Osteoblast (primary cell): ENCODE measurements at regions not wholly inside any gene's neighbourhood (a gene's known extent, or its start where the extent isn't known, plus 50 kb on each side); places are given as distances from the start of the nearest gene placed in this dataset.

Source experiments
- DNase-seq: peaks from one replicate; pipeline ENCODE4 v3.0.0; 2011; ENCODE audit warnings: low spot score, mixed read lengths; ENCODE audit not compliant: insufficient read length; ENCODE audit errors: missing footprints
- H2AFZ ChIP-seq: 2 replicates; pipeline ENCODE4 v1.6.0; 2011; ENCODE audit warnings: mild to moderate bottlenecking, low read length
- H3K27ac ChIP-seq: 2 replicates; pipeline ENCODE4 v1.5.1; 2011; ENCODE audit warnings: mild to moderate bottlenecking, low read depth, low read length, moderate library complexity
- H3K27me3 ChIP-seq: 2 replicates; pipeline ENCODE4 v1.6.0; 2012; ENCODE audit warnings: mild to moderate bottlenecking, control low read depth, inconsistent platforms, low read length, moderate library complexity; ENCODE audit not compliant: insufficient read depth
- H3K36me3 ChIP-seq: 2 replicates; pipeline ENCODE4 v1.5.1; 2011; ENCODE audit warnings: mild to moderate bottlenecking, low read length, control low read depth, moderate library complexity; ENCODE audit not compliant: insufficient read depth
- H3K4me1 ChIP-seq: 2 replicates; pipeline ENCODE4 v1.5.1; 2011; ENCODE audit warnings: mild to moderate bottlenecking, low read length, control low read depth, moderate library complexity; ENCODE audit not compliant: insufficient read depth
- H3K4me2 ChIP-seq: 2 replicates; pipeline ENCODE4 v1.6.0; 2011; ENCODE audit warnings: mild to moderate bottlenecking, low read length; ENCODE audit not compliant: insufficient read depth
- H3K4me3 ChIP-seq: fragments of 200-600 bp; sonication (generic); 3 replicates; pipeline ENCODE4 v1.5.1; 2012; ENCODE audit warnings: mild to moderate bottlenecking, low read length, inconsistent platforms; ENCODE audit not compliant: insufficient read depth
- H3K79me2 ChIP-seq: 2 replicates; pipeline ENCODE4 v1.6.0; 2012; ENCODE audit warnings: mild to moderate bottlenecking, low read length, control low read depth, inconsistent platforms; ENCODE audit not compliant: insufficient read depth
- H3K9me3 ChIP-seq: 2 replicates; pipeline ENCODE4 v1.5.1; 2011; ENCODE audit warnings: low read depth, low read length, control low read depth
- H4K20me1 ChIP-seq: 2 replicates; pipeline ENCODE4 v1.6.0; 2012; ENCODE audit warnings: mild to moderate bottlenecking, low read length, control low read depth; ENCODE audit not compliant: insufficient read depth
- TF ChIP-seq, protein P1 (sequence below): IDR thresholded peaks from 2 replicates; pipeline ENCODE4 v1.5.1; 2011; ENCODE audit warnings: mild to moderate bottlenecking, low read depth, low read length, moderate library complexity; ENCODE audit errors: extremely low read depth

DNA sequence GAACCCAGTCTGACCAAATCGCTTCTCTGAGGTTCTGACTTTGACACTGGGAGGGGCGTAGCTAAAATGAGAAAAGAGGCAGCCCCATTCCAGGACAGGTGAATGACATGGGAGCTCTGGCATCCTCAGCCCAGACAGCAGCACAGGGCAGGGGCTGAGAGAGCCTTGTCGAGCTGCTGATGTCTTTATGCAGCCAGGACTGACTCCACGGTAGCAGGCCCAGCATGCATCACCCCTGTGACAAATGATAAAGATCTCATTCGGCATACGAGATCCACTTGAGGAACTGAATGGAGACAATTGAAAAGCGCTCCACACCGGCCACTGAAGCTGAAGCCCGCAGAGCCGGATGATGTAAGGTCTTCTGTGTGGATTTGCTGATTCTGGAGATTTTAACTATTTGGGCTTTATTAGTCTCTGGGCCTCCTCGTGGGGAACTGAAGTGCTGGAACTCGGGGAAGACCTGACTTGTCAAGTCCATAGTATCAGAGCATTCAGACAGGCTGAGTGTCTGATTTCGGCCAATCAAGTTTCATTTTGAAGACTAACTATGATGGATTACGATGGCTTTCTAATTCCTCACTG is 56.9 kb upstream of the MAP1LC3B2 start:
- no peaks in the 10 kb centered on the region for H3K36me3 ChIP-seq
- DNase-seq, result no peak
- TF ChIP-seq, protein P1, sequence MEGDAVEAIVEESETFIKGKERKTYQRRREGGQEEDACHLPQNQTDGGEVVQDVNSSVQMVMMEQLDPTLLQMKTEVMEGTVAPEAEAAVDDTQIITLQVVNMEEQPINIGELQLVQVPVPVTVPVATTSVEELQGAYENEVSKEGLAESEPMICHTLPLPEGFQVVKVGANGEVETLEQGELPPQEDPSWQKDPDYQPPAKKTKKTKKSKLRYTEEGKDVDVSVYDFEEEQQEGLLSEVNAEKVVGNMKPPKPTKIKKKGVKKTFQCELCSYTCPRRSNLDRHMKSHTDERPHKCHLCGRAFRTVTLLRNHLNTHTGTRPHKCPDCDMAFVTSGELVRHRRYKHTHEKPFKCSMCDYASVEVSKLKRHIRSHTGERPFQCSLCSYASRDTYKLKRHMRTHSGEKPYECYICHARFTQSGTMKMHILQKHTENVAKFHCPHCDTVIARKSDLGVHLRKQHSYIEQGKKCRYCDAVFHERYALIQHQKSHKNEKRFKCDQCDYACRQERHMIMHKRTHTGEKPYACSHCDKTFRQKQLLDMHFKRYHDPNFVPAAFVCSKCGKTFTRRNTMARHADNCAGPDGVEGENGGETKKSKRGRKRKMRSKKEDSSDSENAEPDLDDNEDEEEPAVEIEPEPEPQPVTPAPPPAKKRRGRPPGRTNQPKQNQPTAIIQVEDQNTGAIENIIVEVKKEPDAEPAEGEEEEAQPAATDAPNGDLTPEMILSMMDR, result no peak
- H3K4me2 ChIP-seq, result no peak overlapping the region
- H2AFZ ChIP-seq, result no peak overlapping the region
- no peaks in the 10 kb centered on the region for H3K4me1 ChIP-seq
- H3K27me3 ChIP-seq, result no peaks in the 10 kb centered on the region
- H3K27ac ChIP-seq, result no peak overlapping the region
- H3K4me3 ChIP-seq, result no peak overlapping the region
- H3K79me2 ChIP-seq, result no peaks in the 10 kb centered on the region
- H3K9me3 ChIP-seq, result no peaks in the 10 kb centered on the region
- H4K20me1 ChIP-seq, result no peaks in the 10 kb centered on the region

DNA sequence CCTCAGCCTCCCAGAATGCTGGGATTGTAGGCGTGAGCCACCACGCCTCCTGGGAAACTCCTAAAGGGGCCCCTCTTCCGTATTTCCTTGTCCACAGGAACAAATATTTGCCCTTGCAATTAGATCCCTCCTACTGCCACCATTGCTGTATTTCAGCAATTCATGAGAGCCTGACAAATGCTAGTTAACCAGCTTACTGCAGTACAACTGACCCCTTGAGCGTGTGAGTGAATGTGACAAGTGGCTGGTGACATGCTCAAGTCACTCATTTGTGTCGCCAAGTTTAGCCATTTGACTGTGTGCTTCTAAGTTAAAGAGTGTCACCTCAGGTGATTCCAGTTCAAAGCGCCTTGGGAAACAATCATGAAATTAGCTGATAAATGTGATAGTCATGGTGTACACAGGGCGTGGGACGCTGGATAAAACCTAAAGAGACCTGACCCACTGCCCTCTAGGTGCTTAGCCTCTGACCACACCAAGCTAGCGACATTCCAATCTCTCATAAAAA is 56.1 kb upstream of the MAP1LC3B2 start:
- Histone ChIP-seq H3K27ac (no peak overlapping the region), H3K27me3 (no peaks in the 10 kb centered on the region), H4K20me1 (no peaks in the 10 kb centered on the region), H3K79me2 (no peaks in the 10 kb centered on the region), H3K36me3 (no peaks in the 10 kb centered on the region), H3K9me3 (no peaks in the 10 kb centered on the region), H3K4me2 (no peak overlapping the region), H3K4me1 (peaks cover 3% of the 10 kb centered on the region), H3K4me3 (no peak overlapping the region), H2AFZ (no peak overlapping the region)
- no peak for DNase-seq
- TF ChIP-seq, protein P1, result no peak

DNA sequence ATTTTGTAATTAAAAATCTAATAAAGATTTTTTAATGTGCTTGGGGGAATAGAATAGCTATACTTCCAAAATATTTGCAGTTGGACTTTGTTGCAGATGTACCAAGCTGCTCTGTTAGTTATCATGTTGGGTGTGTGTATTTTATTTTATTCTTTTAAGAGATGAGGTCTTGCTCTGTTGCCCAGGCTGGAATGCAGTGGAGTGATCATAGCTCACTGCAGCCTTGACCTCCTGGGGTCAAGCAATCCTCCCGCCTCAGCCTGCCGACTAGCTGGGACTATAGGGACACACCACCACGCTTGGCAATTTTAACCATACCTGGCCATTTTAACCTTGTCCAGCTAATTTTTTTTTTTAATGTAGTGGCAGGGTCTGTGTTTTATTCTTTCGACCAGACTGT is 54.7 kb upstream of the MAP1LC3B2 start:
- TF ChIP-seq, protein P1, result no peak

DNA sequence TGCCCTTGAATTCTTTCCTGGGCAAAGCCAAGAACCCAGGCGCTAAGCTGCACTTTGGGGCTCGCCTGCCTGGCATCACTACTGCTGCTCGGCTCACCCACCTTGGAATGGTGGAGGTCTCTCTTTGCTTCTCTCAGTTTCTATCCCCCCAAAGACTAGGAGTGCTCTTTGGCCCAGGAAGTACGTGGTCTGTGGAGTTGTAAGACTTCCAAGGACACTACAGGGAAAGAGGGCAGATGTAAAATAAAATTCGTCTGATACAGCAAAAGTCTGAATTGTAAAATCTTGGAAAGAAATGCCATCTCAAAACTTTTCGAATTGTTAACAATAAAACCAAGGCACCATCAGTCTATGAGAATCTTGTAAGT is 52.5 kb upstream of the MAP1LC3B2 start:
- Histone ChIP-seq H3K9me3 (no peaks in the 10 kb centered on the region), H3K27ac (no peak overlapping the region), H3K4me1 (peaks cover 5% of the 10 kb centered on the region), H3K27me3 (no peaks in the 10 kb centered on the region), H3K4me3 (no peak overlapping the region), H3K36me3 (no peaks in the 10 kb centered on the region), H2AFZ (no peak overlapping the region), H3K79me2 (no peaks in the 10 kb centered on the region), H4K20me1 (no peaks in the 10 kb centered on the region), H3K4me2 (no peak overlapping the region)
- TF ChIP-seq, protein P1, result no peak
- DNase-seq, result no peak

More for the DNA sequence above, 54.7 kb upstream of the MAP1LC3B2 start:
- Histone ChIP-seq H3K27ac (no peak overlapping the region), H3K4me1 (peaks cover 5% of the 10 kb centered on the region), H2AFZ (no peak overlapping the region), H3K4me2 (no peak overlapping the region), H3K36me3 (no peaks in the 10 kb centered on the region), H4K20me1 (no peaks in the 10 kb centered on the region), H3K4me3 (no peak overlapping the region), H3K9me3 (no peaks in the 10 kb centered on the region), H3K27me3 (no peaks in the 10 kb centered on the region), H3K79me2 (no peaks in the 10 kb centered on the region)
- no peak for DNase-seq
